HG02943 (cell line): ENCODE measurements at regions not wholly inside any gene's neighbourhood (a gene's known extent, or its start where the extent isn't known, plus 50 kb on each side); places are given as distances from the start of the nearest gene placed in this dataset.
A peak's percentile ranks its signal among the peaks of the same experiment; 100 is the strongest.

Source experiments
- ATAC-seq: cut with Tn5 transposase; IDR thresholded peaks from one replicate; pipeline ENCODE4 v1.9.1; 2021; ENCODE audit warnings: mild to moderate bottlenecking, low read depth, moderate library complexity; ENCODE audit not compliant: unreplicated experiment

- ATAC-seq = no peak
These were observed 143.7 kb downstream of the FGF9 start for GRCh38 chr13:21814604-21815003.

- no peak for ATAC-seq
These were observed 147.0 kb downstream of the FGF9 start for GRCh38 chr13:21817878-21818277.

GRCh38 chr13:21822029-21822428, 151.2 kb downstream of the FGF9 start:
- no peak for ATAC-seq

- no peak for ATAC-seq
These were observed 152.5 kb downstream of the FGF9 start for GRCh38 chr13:21823416-21823815.

- ATAC-seq = no peak
These were observed 153.1 kb downstream of the FGF9 start for GRCh38 chr13:21823949-21824348.

- no peak for ATAC-seq
These were observed 154.3 kb downstream of the FGF9 start for GRCh38 chr13:21825186-21825585.

- no peak for ATAC-seq
These were observed 154.9 kb downstream of the FGF9 start for GRCh38 chr13:21825801-21826200.

GRCh38 chr13:21826214-21827015, 155.5 kb downstream of the FGF9 start:
- no peak for ATAC-seq

GRCh38 chr13:21831654-21832324, 160.9 kb downstream of the FGF9 start:
- ATAC-seq = no peak

GRCh38 chr13:21833921-21834320, 163.0 kb downstream of the FGF9 start:
- ATAC-seq = no peak

GRCh38 chr13:21834521-21834920, 163.6 kb downstream of the FGF9 start:
- ATAC-seq = no peak

- no peak for ATAC-seq
These were observed 166.4 kb downstream of the FGF9 start for GRCh38 chr13:21837288-21837687.

GRCh38 chr13:21837841-21838551, 167.1 kb downstream of the FGF9 start:
- ATAC-seq = no peak

- no peak for ATAC-seq
These were observed 175.7 kb downstream of the FGF9 start for GRCh38 chr13:21846605-21847004.

- ATAC-seq = peak; percentile 78
These were observed 178.4 kb downstream of the FGF9 start for GRCh38 chr13:21849323-21849722.

- no peak for ATAC-seq
These were observed 179.4 kb downstream of the FGF9 start for GRCh38 chr13:21850013-21851006.

- no peak for ATAC-seq
These were observed 181.2 kb downstream of the FGF9 start for GRCh38 chr13:21852043-21852442.

GRCh38 chr13:21853779-21854178, 182.9 kb downstream of the FGF9 start:
- ATAC-seq = no peak

- no peak for ATAC-seq
These were observed 197.9 kb downstream of the FGF9 start for GRCh38 chr13:21868823-21869222.

GRCh38 chr13:21871382-21871781, 200.5 kb downstream of the FGF9 start:
- ATAC-seq = no peak
